Right cardiac atrium (tissue), 5 donors: ENCODE measurements at regions not wholly inside any gene's neighbourhood (a gene's known extent, or its start where the extent isn't known, plus 50 kb on each side); places are given as distances from the start of the nearest gene placed in this dataset.
A peak's percentile ranks its signal among the peaks of the same experiment; 100 is the strongest.

Experiments
- ATAC-seq, 2 donors: fragments of 200-7000 bp; cut with Tn5 transposase; one replicate each; pipeline versions ENCODE4 v1.8.0 to v1.9.1; 2020; ENCODE audit warnings: moderate library complexity in 2 of 2, mild to moderate bottlenecking in 1 of 2
- DNase-seq, 3 donors: peaks; one replicate each; pipeline ENCODE4 v3.0.0-alpha.2; 2020
- H3K27ac ChIP-seq: one replicate; pipeline ENCODE4 v1.5.1; 2013; ENCODE audit warnings: mild to moderate bottlenecking, low read length, control low read depth, moderate library complexity
- H3K27me3 ChIP-seq: one replicate; pipeline ENCODE4 v1.6.1; 2013; ENCODE audit not compliant: control insufficient read depth, insufficient read depth
- H3K4me1 ChIP-seq: one replicate; pipeline ENCODE4 v1.6.1; 2013; ENCODE audit warnings: low read length; ENCODE audit not compliant: control insufficient read depth, insufficient read depth
- H3K4me3 ChIP-seq: one replicate; pipeline ENCODE4 v1.5.1; 2013; ENCODE audit warnings: low read length, control low read depth
- H3K9me3 ChIP-seq: one replicate; pipeline ENCODE4 v1.6.1; 2013; ENCODE audit warnings: low read length; ENCODE audit not compliant: control insufficient read depth
- WGBS: extraction: QIAGEN DNeasy Blood & Tissue Kit; methylation state at CpG from one replicate; pipeline ENCODE4 v1.1.7; 2013; 5-methylcytosine and 5-hydroxymethylcytosine counted together
- intact Hi-C, 4 donors: fragments of 100-400 bp; cut with DNase I; formaldehyde crosslinking; loops; one replicate each; pipeline versions ENCODE4 v1.11.0 to v1.14.0; 2022 to 2023
- donor health status: healthy with polysubstance abuse.
- donor health status: DM: no; HTN: yes; CAD: no.
- donor health status: DM: no; HTN: no; CAD: no.
- donor health status: DM: no; HTN: yes; CAD: no; lungs with severe emphysema.
- donor health status: DM: yes; HTN: yes; CAD: no.

GRCh38 chr1:57752843-57753242 lies 329.0 kb upstream of the DAB1 start:
- intact Hi-C loops = no loop called here
- ATAC-seq (no peak), DNase-seq (no peak)
- Histone ChIP-seq H3K9me3 (no peaks in the 10 kb centered on the region), H3K27me3 (no peaks in the 10 kb centered on the region), H3K27ac (no peak overlapping the region), H3K4me1 (no peaks in the 10 kb centered on the region), H3K4me3 (no peak overlapping the region)
- 80% methylated on average over 1 of the region's 1 CpG for WGBS

- Histone ChIP-seq H3K4me3 (no peak overlapping the region), H3K9me3 (no peaks in the 10 kb centered on the region), H3K27ac (no peak overlapping the region), H3K27me3 (no peaks in the 10 kb centered on the region), H3K4me1 (no peaks in the 10 kb centered on the region)
- ATAC-seq = no peak
- DNase-seq = no peak
- WGBS = 82% methylated on average over 2 of the region's 2 CpGs
- intact Hi-C loops = no loop called here
Observed at GRCh38 chr1:57748719-57749118, 324.9 kb upstream of the DAB1 start.

- no peaks in the 10 kb centered on the region for H3K4me1 ChIP-seq
- ATAC-seq (no peak), DNase-seq (no peak)
- intact Hi-C loops = no loop called here
- WGBS = 89% methylated on average over 1 of the region's 1 CpG
- H3K9me3 ChIP-seq = no peaks in the 10 kb centered on the region
- no peak overlapping the region for H3K4me3 ChIP-seq
- no peaks in the 10 kb centered on the region for H3K27me3 ChIP-seq
- H3K27ac ChIP-seq = no peak overlapping the region
Observed at GRCh38 chr1:57747818-57748217, 324.0 kb upstream of the DAB1 start.

GRCh38 chr1:57741521-57741920 lies 317.7 kb upstream of the DAB1 start:
- H3K27me3 ChIP-seq = no peaks in the 10 kb centered on the region

GRCh38 chr1:57736940-57737339 lies 313.1 kb upstream of the DAB1 start:
- no peaks in the 10 kb centered on the region for H3K9me3 ChIP-seq
- intact Hi-C loops = no loop called here
- no peak overlapping the region for H3K4me3 ChIP-seq
- no peak overlapping the region for H3K27ac ChIP-seq
- DNase-seq = no peak
- 60% methylated on average over 6 of the region's 6 CpGs for WGBS
- H3K27me3 ChIP-seq = no peaks in the 10 kb centered on the region
- H3K4me1 ChIP-seq = no peaks in the 10 kb centered on the region
- no peak for ATAC-seq

More at GRCh38 chr1:57741521-57741920, 317.7 kb upstream of the DAB1 start:
- DNase-seq (no peak), ATAC-seq (no peak)
- 75% methylated on average over 4 of the region's 4 CpGs for WGBS
- Histone ChIP-seq H3K27ac (no peak overlapping the region), H3K9me3 (no peaks in the 10 kb centered on the region), H3K4me1 (no peaks in the 10 kb centered on the region), H3K4me3 (no peak overlapping the region)
- intact Hi-C loops = no loop called here

GRCh38 chr1:57729181-57729580 lies 305.3 kb upstream of the DAB1 start:
- Histone ChIP-seq H3K4me1 (no peaks in the 10 kb centered on the region), H3K4me3 (no peak overlapping the region), H3K9me3 (no peaks in the 10 kb centered on the region), H3K27ac (no peak overlapping the region), H3K27me3 (no peaks in the 10 kb centered on the region)
- ATAC-seq = no peak
- DNase-seq = no peak
- WGBS = 87% methylated on average over 7 of the region's 7 CpGs
- intact Hi-C loops = no loop called here

GRCh38 chr1:57727121-57727520 lies 303.3 kb upstream of the DAB1 start:
- Histone ChIP-seq H3K27me3 (no peaks in the 10 kb centered on the region), H3K9me3 (no peaks in the 10 kb centered on the region), H3K27ac (no peak overlapping the region), H3K4me3 (no peak overlapping the region), H3K4me1 (no peaks in the 10 kb centered on the region)
- intact Hi-C loops = no loop called here
- WGBS = 85% methylated on average over 5 of the region's 5 CpGs
- DNase-seq (no peak), ATAC-seq (no peak)

GRCh38 chr1:57725318-57725717 lies 301.5 kb upstream of the DAB1 start:
- Histone ChIP-seq H3K9me3 (no peaks in the 10 kb centered on the region), H3K4me1 (no peaks in the 10 kb centered on the region), H3K27ac (no peak overlapping the region), H3K27me3 (no peaks in the 10 kb centered on the region), H3K4me3 (no peak overlapping the region)
- intact Hi-C loops = no loop called here
- DNase-seq (no peak), ATAC-seq (no peak)
- 80% methylated on average over 4 of the region's 4 CpGs for WGBS

GRCh38 chr1:57724535-57724934 lies 300.7 kb upstream of the DAB1 start:
- ATAC-seq = no peak
- WGBS = 96% methylated on average over 1 of the region's 1 CpG
- no peak overlapping the region for H3K27ac ChIP-seq
- H3K4me1 ChIP-seq = no peaks in the 10 kb centered on the region
- H3K4me3 ChIP-seq = no peak overlapping the region
- no peak for DNase-seq
- no peaks in the 10 kb centered on the region for H3K9me3 ChIP-seq
- intact Hi-C loops = no loop called here
- no peaks in the 10 kb centered on the region for H3K27me3 ChIP-seq

GRCh38 chr1:57722285-57722978 lies 298.6 kb upstream of the DAB1 start:
- intact Hi-C loops = no loop called here
- no peak for DNase-seq
- peak; percentile 85 to 88 for ATAC-seq
- H3K27me3 ChIP-seq = no peaks in the 10 kb centered on the region
- no peaks in the 10 kb centered on the region for H3K4me1 ChIP-seq
- H3K27ac ChIP-seq = no peak overlapping the region
- WGBS = 40% methylated on average over 4 of the region's 4 CpGs
- H3K4me3 ChIP-seq = no peak overlapping the region
- no peaks in the 10 kb centered on the region for H3K9me3 ChIP-seq

- H3K4me3 ChIP-seq = no peak overlapping the region
- no peaks in the 10 kb centered on the region for H3K9me3 ChIP-seq
- WGBS = 86% methylated on average over 2 of the region's 2 CpGs
- no peak for DNase-seq
- H3K27ac ChIP-seq = no peak overlapping the region
- H3K4me1 ChIP-seq = no peaks in the 10 kb centered on the region
- no peaks in the 10 kb centered on the region for H3K27me3 ChIP-seq
- no peak for ATAC-seq
- intact Hi-C loops = no loop called here
Observed at GRCh38 chr1:57721001-57721400, 297.1 kb upstream of the DAB1 start.

GRCh38 chr1:57719274-57719673 lies 295.4 kb upstream of the DAB1 start:
- H3K27ac ChIP-seq = no peak overlapping the region
- intact Hi-C loops = no loop called here
- no peaks in the 10 kb centered on the region for H3K4me1 ChIP-seq
- no peaks in the 10 kb centered on the region for H3K9me3 ChIP-seq
- DNase-seq (no peak), ATAC-seq (no peak)
- no peaks in the 10 kb centered on the region for H3K27me3 ChIP-seq
- WGBS = 36% methylated on average over 5 of the region's 5 CpGs
- H3K4me3 ChIP-seq = no peak overlapping the region
